ENCODE measurements at regions not wholly inside any gene's neighbourhood (a gene's known extent, or its start where the extent isn't known, plus 50 kb on each side); places are given as distances from the start of the nearest gene placed in this dataset.

- no peak for DNase-seq
- in situ Hi-C loops (cut with HindIII; ENCODE audit: low pct_ligation_motif_present, low pct_unique_long_range_greater_than_20kb, low sequenced_read_pairs), result no loop called here
These were observed 52.9 kb upstream of the HPGDS start for GRCh38 chr4:94395562-94395961.

GRCh38 chr4:94396984-94397383 lies 54.3 kb upstream of the HPGDS start:
- in situ Hi-C loops (cut with HindIII; ENCODE audit: low pct_ligation_motif_present, low pct_unique_long_range_greater_than_20kb, low sequenced_read_pairs), result no loop called here

GRCh38 chr4:94397635-94398034 lies 54.1 kb upstream of the PDLIM5 start:
- no peak for DNase-seq
- in situ Hi-C loops (cut with HindIII; ENCODE audit: low pct_ligation_motif_present, low pct_unique_long_range_greater_than_20kb, low sequenced_read_pairs), result no loop called here

More at GRCh38 chr4:94396984-94397383, 54.3 kb upstream of the HPGDS start:
- no peak for DNase-seq

GRCh38 chr4:94399277-94399676 lies 52.5 kb upstream of the PDLIM5 start:
- in situ Hi-C loops (cut with HindIII; ENCODE audit: low pct_ligation_motif_present, low pct_unique_long_range_greater_than_20kb, low sequenced_read_pairs), result no loop called here

GRCh38 chr4:94399721-94400120 lies 52.0 kb upstream of the PDLIM5 start:
- DNase-seq, result no peak
- in situ Hi-C loops (cut with HindIII; ENCODE audit: low pct_ligation_motif_present, low pct_unique_long_range_greater_than_20kb, low sequenced_read_pairs), result loop anchor here (25.0 kb wide), 1 partner anchor 188 kb away; no protein-coding TSS in a partner anchor

More at GRCh38 chr4:94399277-94399676, 52.5 kb upstream of the PDLIM5 start:
- DNase-seq, result no peak

- no peak for DNase-seq
- in situ Hi-C loops (cut with HindIII; ENCODE audit: low pct_ligation_motif_present, low pct_unique_long_range_greater_than_20kb, low sequenced_read_pairs), result loop anchor here (25.0 kb wide), 1 partner anchor 187 kb away; no protein-coding TSS in a partner anchor
These were observed 51.6 kb upstream of the PDLIM5 start for GRCh38 chr4:94400191-94400590.

All from ACHN (cell line).